NCI-H2081 (cell line): ENCODE measurements at regions not wholly inside any gene's neighbourhood (a gene's known extent, or its start where the extent isn't known, plus 50 kb on each side); places are given as distances from the start of the nearest gene placed in this dataset.

Experiments
- DNase-seq, 2 experiments: peaks; one replicate each; lab custom pipeline; 2025; lab: John Stamatoyannopoulos, UW

GRCh38 chr12:72082986-72083820, 144.6 kb downstream of the TPH2 start:
- no peak for DNase-seq

- no peak for DNase-seq
Observed at GRCh38 chr12:72084061-72084460, 145.4 kb downstream of the TPH2 start.

GRCh38 chr12:72084880-72085279, 146.2 kb downstream of the TPH2 start:
- DNase-seq = no peak

- peak; percentile 58 to 89 for DNase-seq
Observed at GRCh38 chr12:72089678-72090077, 151.0 kb downstream of the TPH2 start.

- no peak for DNase-seq
Observed at GRCh38 chr12:72093424-72093823, 154.8 kb downstream of the TPH2 start.

- DNase-seq = no peak
Observed at GRCh38 chr12:72093930-72094329, 155.3 kb downstream of the TPH2 start.

- DNase-seq = no peak
Observed at GRCh38 chr12:72094490-72094889, 155.8 kb downstream of the TPH2 start.

GRCh38 chr12:72095025-72095424, 156.4 kb downstream of the TPH2 start:
- DNase-seq = no peak

- DNase-seq = no peak
Observed at GRCh38 chr12:72098622-72099021, 160.0 kb downstream of the TPH2 start.

GRCh38 chr12:72100854-72101253, 162.2 kb downstream of the TPH2 start:
- no peak for DNase-seq

GRCh38 chr12:72102150-72102549, 163.5 kb downstream of the TPH2 start:
- no peak for DNase-seq

GRCh38 chr12:72105849-72106248, 166.3 kb upstream of the TRHDE start:
- DNase-seq = no peak

- DNase-seq = no peak
Observed at GRCh38 chr12:72110937-72111650, 161.1 kb upstream of the TRHDE start.

- no peak for DNase-seq
Observed at GRCh38 chr12:72111706-72112105, 160.5 kb upstream of the TRHDE start.

- DNase-seq = no peak
Observed at GRCh38 chr12:72133497-72134055, 138.6 kb upstream of the TRHDE start.

- peak in 1 of 2 experiments; percentile 32 for DNase-seq
Observed at GRCh38 chr12:72134246-72135020, 137.7 kb upstream of the TRHDE start.

GRCh38 chr12:72135021-72135301, 137.2 kb upstream of the TRHDE start:
- DNase-seq = peak in 1 of 2 experiments; percentile 32

GRCh38 chr12:72136792-72137191, 135.4 kb upstream of the TRHDE start:
- DNase-seq = no peak

- no peak for DNase-seq
Observed at GRCh38 chr12:72139411-72139810, 132.8 kb upstream of the TRHDE start.

GRCh38 chr12:72141381-72141780, 130.8 kb upstream of the TRHDE start:
- peak in 1 of 2 experiments; percentile 67 for DNase-seq

GRCh38 chr12:72144553-72144952, 127.6 kb upstream of the TRHDE start:
- no peak for DNase-seq

- DNase-seq = no peak
Observed at GRCh38 chr12:72146495-72146894, 125.7 kb upstream of the TRHDE start.
